ENCODE measurements at regions not wholly inside any gene's neighbourhood (a gene's known extent, or its start where the extent isn't known, plus 50 kb on each side); places are given as distances from the start of the nearest gene placed in this dataset.

GRCh38 chr12:77124767-77125166 lies 59.4 kb upstream of the E2F7 start:
- TF ChIP-seq POLR2A (IDR thresholded peaks at IDR 0.05; ENCODE audit: low read depth, low read length) (no peak), CTCF (conservative IDR thresholded peaks at IDR 0.05; ENCODE audit: low read depth, low read length) (no peak), RFX5 (IDR thresholded peaks at IDR 0.05; ENCODE audit: low read depth, low read length) (no peak)

Measured in IMR-90 (cell line).